GM21526 (cell line): ENCODE measurements at regions not wholly inside any gene's neighbourhood (a gene's known extent, or its start where the extent isn't known, plus 50 kb on each side); places are given as distances from the start of the nearest gene placed in this dataset.

ENCODE experiments used
- ATAC-seq: cut with Tn5 transposase; IDR thresholded peaks from one replicate; pipeline ENCODE4 v1.9.1; 2021; ENCODE audit warnings: moderate library complexity; ENCODE audit not compliant: unreplicated experiment, low FRiP score

GRCh38 chr4:144901141-144901540 is 196.9 kb downstream of the ANAPC10 start:
- no peak for ATAC-seq

- peak; percentile 62 for ATAC-seq
Measured at GRCh38 chr4:144902614-144903013, 195.4 kb downstream of the ANAPC10 start.

DNA sequence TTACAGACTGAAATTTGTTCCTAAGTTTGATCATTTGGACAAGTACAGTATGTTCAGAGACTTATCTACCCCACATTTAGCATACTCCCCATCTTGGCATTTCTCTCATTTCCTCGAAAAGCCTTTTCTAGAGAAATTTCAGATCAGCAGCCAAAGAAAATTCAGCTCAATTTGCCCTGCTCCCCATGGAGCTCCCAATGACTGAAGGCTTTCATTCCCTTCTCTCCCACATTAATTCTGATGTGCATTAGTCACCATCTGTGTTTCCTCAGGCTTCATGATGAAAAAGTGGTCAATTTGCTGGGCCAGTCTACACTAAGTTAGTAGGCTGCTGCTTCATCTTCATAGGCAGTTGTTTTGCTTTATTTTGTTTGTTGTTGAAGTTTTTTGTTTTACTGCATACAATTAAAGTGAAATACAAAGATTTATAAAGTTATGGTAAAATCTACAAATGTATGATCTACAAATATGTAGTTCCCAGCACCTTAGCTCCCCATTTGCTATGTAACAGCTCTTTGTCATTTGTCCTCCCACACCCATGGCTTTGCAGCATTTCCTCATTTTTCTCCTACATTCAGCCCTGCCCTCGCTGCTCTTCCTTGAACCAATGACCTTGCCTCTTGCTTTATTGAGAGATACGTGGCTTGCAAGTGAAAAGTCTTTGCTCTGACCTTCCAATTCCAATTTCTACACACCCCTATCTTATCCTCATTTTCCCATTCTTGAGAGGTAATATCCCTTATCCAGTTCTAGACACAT is 193.9 kb downstream of the ANAPC10 start:
- ATAC-seq = no peak

DNA sequence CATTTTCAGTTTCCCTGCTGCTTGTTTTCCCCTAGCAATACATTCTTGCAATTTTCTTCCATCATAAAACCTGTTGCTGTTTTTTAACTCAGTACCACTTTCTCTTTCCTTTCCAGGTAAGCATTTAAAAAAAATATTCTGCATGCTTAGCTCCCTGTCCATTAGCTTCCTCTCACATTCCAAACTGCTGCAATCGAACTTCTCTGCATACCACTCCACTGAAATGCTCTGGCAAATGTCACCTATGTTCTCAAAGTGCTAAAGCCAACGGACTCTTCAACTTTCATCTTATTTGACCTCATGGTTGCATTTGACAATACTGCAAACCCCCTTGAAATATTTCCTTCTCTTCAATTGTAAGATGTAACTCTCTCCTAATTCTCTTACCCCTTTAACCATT is 192.7 kb downstream of the ANAPC10 start:
- ATAC-seq = no peak

DNA sequence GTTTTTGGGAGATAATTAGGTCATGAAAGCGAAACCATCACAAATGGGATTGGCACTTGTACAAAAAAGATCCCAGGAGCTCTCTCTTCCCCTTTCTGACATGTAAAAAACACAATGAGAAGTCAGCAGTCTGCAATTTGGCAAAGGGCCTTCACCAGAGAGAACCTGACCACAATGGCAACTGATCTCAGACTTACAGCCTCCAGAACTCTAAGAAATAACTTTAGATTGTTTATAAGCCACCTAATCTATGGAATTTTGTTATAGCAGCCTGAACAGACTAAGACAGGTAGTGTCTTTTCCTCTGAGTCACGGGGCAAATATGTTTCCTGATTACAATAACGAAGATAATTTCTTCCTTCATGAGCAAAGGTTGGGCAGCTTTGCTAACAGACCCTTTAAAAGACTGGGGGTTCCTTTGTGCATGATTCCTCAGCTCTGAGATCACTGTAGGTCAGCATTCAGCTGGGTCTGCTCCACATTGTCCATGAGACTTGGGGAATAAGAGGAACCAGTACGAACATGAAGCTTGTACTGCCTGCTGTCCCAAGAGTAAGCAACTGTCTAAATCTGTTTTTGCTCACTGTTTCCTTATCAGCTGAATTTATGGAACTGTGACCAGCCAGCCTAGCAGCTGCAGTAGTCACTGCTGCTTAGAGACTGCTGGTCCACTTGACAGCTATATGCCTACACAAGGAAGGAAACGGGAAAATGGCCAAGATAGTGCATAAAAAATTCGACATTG is 191.6 kb downstream of the ANAPC10 start:
- ATAC-seq = peak; percentile 56

GRCh38 chr4:144910723-144911122 is 187.3 kb downstream of the ANAPC10 start:
- no peak for ATAC-seq
